CD8-positive, alpha-beta memory T cell (primary cell): ENCODE measurements at regions not wholly inside any gene's neighbourhood (a gene's known extent, or its start where the extent isn't known, plus 50 kb on each side); places are given as distances from the start of the nearest gene placed in this dataset.
"Not testable (repeated sequence)": the region's sequence is repeated elsewhere in the genome, so short reads cannot be mapped to it uniquely, and the experiment has no call there.

ENCODE experiments used
- CTCF ChIA-PET: fragments of 350-600 bp; sonication (Branson Sonifier 250); formaldehyde crosslinking; loops from one replicate; lab custom pipeline; 2021; ENCODE audit warnings: antibody characterized with exemption; lab: Charles Lee
- POLR2A ChIA-PET: fragments of 350-600 bp; sonication (Branson Sonifier 250); formaldehyde crosslinking; loops from one replicate; lab custom pipeline; 2021; ENCODE audit warnings: antibody characterized with exemption; lab: Charles Lee
- DNase-seq, 5 donors: peaks; one replicate each; pipeline versions ENCODE4 v3.0.0 to v3.0.0-alpha.2; 2020 to 2022; ENCODE audit warnings: mixed read lengths in 1 of 5
- H3K27ac ChIP-seq: one replicate; pipeline ENCODE4 v1.7.0; 2013; ENCODE audit warnings: low read depth, mild to moderate bottlenecking, low read length, moderate library complexity
- H3K27me3 ChIP-seq: 2 replicates; pipeline ENCODE4 v1.7.0; 2013; ENCODE audit warnings: low read length, mild to moderate bottlenecking; ENCODE audit not compliant: insufficient read depth, poor library complexity, severe bottlenecking
- H3K36me3 ChIP-seq: 2 replicates; pipeline ENCODE4 v1.7.0; 2013; ENCODE audit warnings: mild to moderate bottlenecking, low read length, moderate library complexity; ENCODE audit not compliant: insufficient read depth
- H3K4me1 ChIP-seq: 2 replicates; pipeline ENCODE4 v1.7.0; 2013; ENCODE audit warnings: mild to moderate bottlenecking, low read length, moderate library complexity; ENCODE audit not compliant: insufficient read depth
- H3K4me3 ChIP-seq: 2 replicates; pipeline ENCODE4 v1.7.0; 2013; ENCODE audit warnings: mild to moderate bottlenecking, low read length
- H3K9me3 ChIP-seq: 2 replicates; pipeline ENCODE4 v1.7.0; 2013; ENCODE audit warnings: mild to moderate bottlenecking, low read length
- H3K27ac Mint-ChIP-seq, 8 donors: one replicate each; pipeline ENCODE4 v1.8.0; 2020 to 2021; ENCODE audit warnings: mixed read lengths in 8 of 8, mild to moderate bottlenecking in 6 of 8, inconsistent platforms in 3 of 8, moderate library complexity in 3 of 8
- H3K27me3 Mint-ChIP-seq, 2 donors: one replicate each; pipeline ENCODE4 v1.8.0; 2020 to 2021; ENCODE audit warnings: mixed read lengths in 2 of 2, mild to moderate bottlenecking in 1 of 2, moderate library complexity in 1 of 2
- H3K36me3 Mint-ChIP-seq, 3 donors: one replicate each; pipeline ENCODE4 v1.8.0; 2020 to 2021; ENCODE audit warnings: mixed read lengths in 3 of 3, inconsistent platforms in 1 of 3, mild to moderate bottlenecking in 1 of 3
- H3K4me1 Mint-ChIP-seq, 3 donors: one replicate each; pipeline ENCODE4 v1.8.0; 2020 to 2021; ENCODE audit warnings: mixed read lengths in 3 of 3, inconsistent platforms in 1 of 3, mild to moderate bottlenecking in 1 of 3
- H3K4me3 Mint-ChIP-seq, 7 donors: one replicate each; pipeline ENCODE4 v1.8.0; 2020 to 2021; ENCODE audit warnings: mixed read lengths in 7 of 7, mild to moderate bottlenecking in 6 of 7, moderate library complexity in 4 of 7, inconsistent platforms in 2 of 7
- H3K9me3 Mint-ChIP-seq, 5 donors: one replicate each; pipeline ENCODE4 v1.8.0; 2020 to 2022; ENCODE audit warnings: mixed read lengths in 5 of 5, mild to moderate bottlenecking in 3 of 5, moderate library complexity in 2 of 5, inconsistent platforms in 1 of 5

DNA sequence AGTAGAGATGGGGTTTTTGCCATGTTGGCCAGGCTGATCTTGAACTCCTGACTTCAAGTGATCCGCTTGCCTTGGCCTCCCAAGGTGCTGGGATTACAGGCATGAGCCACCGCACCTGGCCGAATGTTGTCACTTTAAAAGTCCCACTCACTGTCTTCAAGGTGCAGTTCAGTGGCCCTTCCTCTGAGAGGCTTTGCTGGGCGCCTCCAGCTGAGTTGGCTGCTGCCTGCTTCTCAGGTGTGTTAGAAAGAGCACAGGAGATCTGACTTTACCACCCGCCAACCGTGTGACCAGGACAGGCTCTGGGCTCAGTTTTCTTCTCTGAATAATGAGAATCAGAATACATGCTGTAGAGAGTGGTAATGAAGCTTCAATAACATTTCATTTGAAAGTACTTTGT lies 207.4 kb downstream of the CEP135 start:
- peaks cover 7 to 16% of the 10 kb centered on the region in 2 donors for H3K27me3 Mint-ChIP-seq

GRCh38 chr4:56155432-56155831 lies 206.7 kb downstream of the CEP135 start:
- H3K27ac Mint-ChIP-seq: no peak overlapping the region
- ChIA-PET CTCF (no interaction called here), POLR2A (no interaction called here)
- no peaks in the 10 kb centered on the region for H3K4me1 Mint-ChIP-seq
- Histone ChIP-seq H3K27ac (no peak overlapping the region), H3K36me3 (no peaks in the 10 kb centered on the region), H3K4me1 (no peaks in the 10 kb centered on the region), H3K27me3 (no peaks in the 10 kb centered on the region), H3K4me3 (no peak overlapping the region), H3K9me3 (no peaks in the 10 kb centered on the region)
- H3K36me3 Mint-ChIP-seq: no peaks in the 10 kb centered on the region
- H3K27me3 Mint-ChIP-seq: peaks cover 5 to 16% of the 10 kb centered on the region in 2 donors
- no peak overlapping the region for H3K4me3 Mint-ChIP-seq
- no peaks in the 10 kb centered on the region for H3K9me3 Mint-ChIP-seq
- no peak for DNase-seq

More for the DNA sequence above, 207.4 kb downstream of the CEP135 start:
- POLR2A ChIA-PET: no interaction called here
- Mint-ChIP-seq H3K9me3 (no peaks in the 10 kb centered on the region), H3K4me1 (no peaks in the 10 kb centered on the region), H3K4me3 (no peak overlapping the region), H3K27ac (no peak overlapping the region), H3K36me3 (no peaks in the 10 kb centered on the region)
- Histone ChIP-seq H3K4me3 (no peak overlapping the region), H3K9me3 (no peaks in the 10 kb centered on the region), H3K27ac (no peak overlapping the region), H3K36me3 (no peaks in the 10 kb centered on the region), H3K27me3 (no peaks in the 10 kb centered on the region), H3K4me1 (no peaks in the 10 kb centered on the region)
- CTCF ChIA-PET: no interaction called here
- DNase-seq: no peak

DNA sequence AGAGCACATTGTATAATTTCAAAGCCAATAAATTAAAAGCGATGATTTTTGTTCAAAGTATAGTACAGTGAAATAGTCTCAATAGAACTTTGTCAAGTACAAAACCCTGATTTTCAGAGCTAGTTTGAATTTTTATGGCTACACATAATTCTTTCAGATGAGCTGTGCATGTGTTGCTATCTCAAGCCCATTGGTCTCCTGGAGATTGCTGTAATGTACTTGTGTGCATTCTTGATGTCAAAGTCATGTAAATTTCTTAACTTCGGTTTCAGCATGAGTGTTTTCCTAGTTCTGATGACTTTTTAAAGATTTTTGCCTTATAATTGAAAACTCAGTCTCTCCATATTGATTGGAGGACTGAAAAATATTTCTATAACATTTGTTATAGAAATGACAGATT lies 200.8 kb downstream of the CEP135 start:
- Mint-ChIP-seq H3K9me3 (no peaks in the 10 kb centered on the region), H3K4me1 (no peaks in the 10 kb centered on the region), H3K36me3 (no peaks in the 10 kb centered on the region), H3K27me3 (peaks cover 8 to 12% of the 10 kb centered on the region in 2 donors), H3K4me3 (no peak overlapping the region), H3K27ac (no peak overlapping the region)
- Histone ChIP-seq H3K4me3 (no peak overlapping the region), H3K27me3 (no peaks in the 10 kb centered on the region), H3K36me3 (no peaks in the 10 kb centered on the region), H3K9me3 (no peaks in the 10 kb centered on the region), H3K4me1 (no peaks in the 10 kb centered on the region), H3K27ac (no peak overlapping the region)
- DNase-seq: no peak
- ChIA-PET CTCF (no interaction called here), POLR2A (no interaction called here)

DNA sequence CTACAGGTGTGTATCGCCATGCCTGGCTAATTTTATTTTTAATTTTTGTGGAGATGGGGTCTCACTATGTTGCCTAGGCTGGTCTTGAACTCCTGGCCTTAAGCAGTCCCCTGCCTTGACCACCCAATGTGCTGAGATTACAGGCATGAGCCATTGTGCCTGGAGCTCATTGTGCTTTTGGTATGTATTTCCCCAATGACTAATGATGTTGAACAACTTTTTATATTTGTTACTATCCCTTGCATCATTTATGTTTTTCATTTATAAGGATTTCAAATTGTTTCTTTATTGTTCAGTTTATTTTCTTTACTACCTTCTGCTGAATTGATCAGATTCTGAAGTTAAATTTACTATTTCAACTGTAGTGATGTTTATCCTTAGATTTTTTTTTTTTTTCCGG lies 199.7 kb downstream of the CEP135 start:
- Mint-ChIP-seq H3K4me3 (no peak overlapping the region), H3K9me3 (no peaks in the 10 kb centered on the region), H3K36me3 (no peaks in the 10 kb centered on the region), H3K27ac (no peak overlapping the region), H3K4me1 (no peaks in the 10 kb centered on the region), H3K27me3 (peaks cover 6 to 13% of the 10 kb centered on the region in 2 donors)
- Histone ChIP-seq H3K36me3 (no peaks in the 10 kb centered on the region), H3K4me3 (no peak overlapping the region), H3K27ac (no peak overlapping the region), H3K9me3 (no peaks in the 10 kb centered on the region), H3K4me1 (no peaks in the 10 kb centered on the region), H3K27me3 (no peaks in the 10 kb centered on the region)
- POLR2A ChIA-PET: no interaction called here
- CTCF ChIA-PET: no interaction called here
- DNase-seq: no peak

DNA sequence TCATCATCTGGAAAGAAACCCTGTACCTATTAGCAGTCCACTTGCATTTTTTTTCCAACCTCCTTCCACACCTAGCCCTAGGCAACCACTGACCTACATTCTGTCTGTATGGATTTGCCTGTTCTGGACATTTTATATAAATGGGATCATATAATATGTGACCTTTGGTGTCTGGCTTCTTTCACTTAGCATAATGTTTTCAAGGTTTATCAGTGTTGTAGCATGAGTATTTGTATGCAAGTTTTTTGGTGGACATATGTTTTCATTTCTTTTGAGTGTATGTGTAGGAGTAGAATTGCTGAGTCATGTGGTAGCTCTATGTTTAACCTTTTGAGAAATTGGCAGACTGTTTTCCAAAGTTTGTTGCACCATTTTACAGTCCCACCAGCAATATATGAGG lies 198.6 kb downstream of the CEP135 start:
- Histone ChIP-seq H3K36me3 (no peaks in the 10 kb centered on the region), H3K27me3 (no peaks in the 10 kb centered on the region), H3K9me3 (no peaks in the 10 kb centered on the region), H3K4me1 (no peaks in the 10 kb centered on the region), H3K4me3 (no peak overlapping the region), H3K27ac (no peak overlapping the region)
- DNase-seq: no peak
- Mint-ChIP-seq H3K36me3 (no peaks in the 10 kb centered on the region), H3K4me1 (no peaks in the 10 kb centered on the region), H3K27ac (no peak overlapping the region), H3K9me3 (no peaks in the 10 kb centered on the region), H3K27me3 (peaks cover 4 to 11% of the 10 kb centered on the region in 2 donors), H3K4me3 (no peak overlapping the region)
- CTCF ChIA-PET: no interaction called here
- POLR2A ChIA-PET: no interaction called here

GRCh38 chr4:56146956-56147355 lies 198.2 kb downstream of the CEP135 start:
- no peaks in the 10 kb centered on the region for H3K4me1 Mint-ChIP-seq
- no peaks in the 10 kb centered on the region for H3K9me3 ChIP-seq
- POLR2A ChIA-PET: no interaction called here
- no peak overlapping the region for H3K4me3 Mint-ChIP-seq
- no peaks in the 10 kb centered on the region for H3K27me3 ChIP-seq
- no peaks in the 10 kb centered on the region for H3K4me1 ChIP-seq
- no peak overlapping the region for H3K4me3 ChIP-seq
- no peak overlapping the region for H3K27ac Mint-ChIP-seq
- peaks cover 4 to 11% of the 10 kb centered on the region in 2 donors for H3K27me3 Mint-ChIP-seq
- no peaks in the 10 kb centered on the region for H3K36me3 ChIP-seq
- CTCF ChIA-PET: no interaction called here
- no peak for DNase-seq
- H3K27ac ChIP-seq: no peak overlapping the region
- no peaks in the 10 kb centered on the region for H3K36me3 Mint-ChIP-seq
- H3K9me3 Mint-ChIP-seq: no peaks in the 10 kb centered on the region

DNA sequence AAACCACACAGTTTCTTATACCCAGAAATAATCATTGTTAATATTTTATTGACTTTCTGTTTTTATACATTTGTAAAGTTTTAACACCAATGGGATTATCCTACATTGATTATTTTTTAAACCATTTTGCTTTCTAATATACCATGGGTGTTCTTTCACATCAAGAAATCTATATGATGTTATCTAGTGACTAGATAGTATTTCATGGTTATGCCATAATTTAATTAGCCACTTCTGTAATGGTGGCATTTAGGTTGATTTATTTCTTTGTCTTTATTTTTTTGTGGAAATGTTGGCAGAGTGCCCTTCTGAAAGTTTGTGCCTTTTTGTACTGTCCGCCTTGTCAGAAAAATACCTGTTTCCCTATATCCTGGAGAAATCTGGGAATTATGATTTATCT lies 193.3 kb downstream of the CEP135 start:
- Mint-ChIP-seq H3K36me3 (no peaks in the 10 kb centered on the region), H3K27me3 (peaks cover 8 to 9% of the 10 kb centered on the region in 2 donors), H3K4me3 (no peak overlapping the region), H3K9me3 (peaks cover 0 to 1% (median 0%) of the 10 kb centered on the region in 5 donors), H3K27ac (no peak overlapping the region), H3K4me1 (no peaks in the 10 kb centered on the region)
- Histone ChIP-seq H3K9me3 (no peaks in the 10 kb centered on the region), H3K4me1 (no peaks in the 10 kb centered on the region), H3K4me3 (no peak overlapping the region), H3K36me3 (no peaks in the 10 kb centered on the region), H3K27me3 (no peaks in the 10 kb centered on the region), H3K27ac (no peak overlapping the region)
- DNase-seq: no peak
- POLR2A ChIA-PET: no interaction called here
- CTCF ChIA-PET: no interaction called here

DNA sequence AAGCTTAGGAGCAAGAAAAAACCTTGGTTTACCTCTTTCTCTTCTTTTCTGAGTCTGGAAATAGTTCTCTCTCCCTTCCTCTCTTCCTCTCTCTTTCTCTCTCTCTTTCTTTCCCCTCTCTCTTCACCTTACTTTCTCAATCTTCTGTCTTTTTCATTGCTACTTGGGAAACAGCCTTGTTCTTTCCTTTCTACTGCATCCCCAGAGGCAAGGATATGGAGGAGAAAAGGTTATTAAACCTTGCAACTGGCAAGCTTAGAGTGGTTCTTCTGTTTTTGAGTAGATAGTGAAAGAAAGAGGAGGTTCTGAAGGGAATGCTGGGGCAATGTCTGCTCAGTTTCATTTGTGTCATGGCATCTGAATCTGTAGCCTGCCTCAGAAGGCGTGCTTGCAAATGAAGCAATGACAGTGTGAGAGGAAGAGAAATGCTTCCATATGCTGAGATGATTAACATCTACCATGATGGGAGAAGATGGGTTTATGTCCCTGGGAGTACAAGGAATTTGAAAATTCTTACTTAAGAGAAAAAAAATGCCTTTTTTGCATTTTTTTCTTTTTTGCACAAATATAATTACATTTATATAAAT lies 190.6 kb downstream of the CEP135 start:
- CTCF ChIA-PET: no interaction called here
- peaks cover 0 to 1% (median 0%) of the 10 kb centered on the region in 5 donors for H3K9me3 Mint-ChIP-seq

DNA sequence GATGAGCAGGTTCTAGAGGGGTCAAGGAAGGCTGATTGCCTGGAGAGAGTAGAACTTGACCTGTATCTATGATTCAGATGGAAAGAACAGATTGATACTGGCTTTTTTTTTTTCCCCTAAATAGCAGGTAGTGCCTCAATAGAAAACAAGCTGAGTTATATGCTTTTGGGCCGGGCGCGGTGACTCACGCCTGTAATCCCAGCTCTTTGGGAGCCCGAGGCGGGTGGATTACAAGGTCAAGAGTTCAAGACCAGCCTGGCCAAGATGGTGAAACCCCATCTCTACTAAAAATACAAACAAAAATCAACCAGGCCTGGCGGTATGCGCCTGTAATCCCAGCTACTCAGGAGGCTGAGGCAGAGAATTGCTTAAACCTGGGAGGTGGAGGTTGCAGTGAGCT lies 186.1 kb downstream of the CEP135 start:
- CTCF ChIA-PET, H3K4me3 ChIP-seq, H3K4me1 Mint-ChIP-seq, DNase-seq, H3K27me3 Mint-ChIP-seq, H3K27me3 ChIP-seq, H3K4me1 ChIP-seq, H3K9me3 Mint-ChIP-seq, H3K36me3 Mint-ChIP-seq, H3K27ac ChIP-seq, POLR2A ChIA-PET, H3K36me3 ChIP-seq, H3K4me3 Mint-ChIP-seq, H3K9me3 ChIP-seq, H3K27ac Mint-ChIP-seq: not testable (repeated sequence)

More for the DNA sequence above, 190.6 kb downstream of the CEP135 start:
- no peaks in the 10 kb centered on the region for H3K4me1 Mint-ChIP-seq
- peaks cover 7 to 8% of the 10 kb centered on the region in 2 donors for H3K27me3 Mint-ChIP-seq
- H3K27ac ChIP-seq: no peak overlapping the region
- no peak overlapping the region for H3K27ac Mint-ChIP-seq
- no peak overlapping the region for H3K4me3 Mint-ChIP-seq
- no peak overlapping the region for H3K4me3 ChIP-seq
- H3K9me3 ChIP-seq: no peaks in the 10 kb centered on the region
- H3K36me3 ChIP-seq: no peaks in the 10 kb centered on the region
- no peaks in the 10 kb centered on the region for H3K36me3 Mint-ChIP-seq
- DNase-seq: no peak
- no peaks in the 10 kb centered on the region for H3K27me3 ChIP-seq
- no peaks in the 10 kb centered on the region for H3K4me1 ChIP-seq
- POLR2A ChIA-PET: no interaction called here
